ENCODE measurements at regions not wholly inside any gene's neighbourhood (a gene's known extent, or its start where the extent isn't known, plus 50 kb on each side); places are given as distances from the start of the nearest gene placed in this dataset.

GRCh38 chr4:163590619-163591264 lies 96.3 kb downstream of the TMA16 start:
- no peaks in the 10 kb centered on the region for H3K27me3 ChIP-seq (ENCODE audit: insufficient read depth, low read depth, low read length)

GRCh38 chr4:163591614-163592020 lies 97.1 kb downstream of the TMA16 start:
- Histone ChIP-seq H3K9me2 (ENCODE audit: insufficient read depth, low read length) (no peaks in the 10 kb centered on the region), H3K4me3 (ENCODE audit: low read length) (no peak overlapping the region), H3K27ac (ENCODE audit: low read length) (no peak overlapping the region), H4K20me1 (ENCODE audit: insufficient read depth) (no peaks in the 10 kb centered on the region), H3K36me3 (ENCODE audit: insufficient read depth, low read length) (no peaks in the 10 kb centered on the region), H3K4me2 (ENCODE audit: low read length) (no peak overlapping the region), H3K9me3 (ENCODE audit: low read length) (no peaks in the 10 kb centered on the region), H3F3A (ENCODE audit: insufficient read depth, low read length, poor library complexity, severe bottlenecking) (no peaks in the 10 kb centered on the region), H2AFZ (ENCODE audit: low read depth, low read length) (no peak overlapping the region), H3K27me3 (ENCODE audit: insufficient read depth, low read depth, low read length) (no peaks in the 10 kb centered on the region), H3K9ac (ENCODE audit: low read length) (no peak overlapping the region), H3K79me2 (replicated peaks; ENCODE audit: insufficient read depth, low read length) (no peaks in the 10 kb centered on the region)
- no peak for TF ChIP-seq TAF1 (IDR thresholded peaks at IDR 0.05; ENCODE audit: low read depth)
- TF ChIP-seq MXI1 (conservative IDR thresholded peaks at IDR 0.05; ENCODE audit: poor library complexity, severe bottlenecking), result no peak
- no peak for TF ChIP-seq EP300 (conservative IDR thresholded peaks at IDR 0.05; ENCODE audit: poor library complexity, severe bottlenecking)
- no peak for TF ChIP-seq REST (IDR thresholded peaks at IDR 0.05; ENCODE audit: borderline replicate concordance)
- no peak for TF ChIP-seq RAD21 (conservative IDR thresholded peaks at IDR 0.05)
- no peak for TF ChIP-seq SMC3 (conservative IDR thresholded peaks at IDR 0.05; ENCODE audit: poor library complexity)

More at GRCh38 chr4:163590619-163591264, 96.3 kb downstream of the TMA16 start:
- no peaks in the 10 kb centered on the region for H4K20me1 ChIP-seq (ENCODE audit: insufficient read depth)
- H3K4me3 ChIP-seq (ENCODE audit: low read length), result no peak overlapping the region
- TF ChIP-seq POLR2AphosphoS5 (IDR thresholded peaks at IDR 0.05), result no peak
- no peak for TF ChIP-seq TAF1 (IDR thresholded peaks at IDR 0.05; ENCODE audit: low read depth)
- TF ChIP-seq MXI1 (conservative IDR thresholded peaks at IDR 0.05; ENCODE audit: poor library complexity, severe bottlenecking), result no peak
- no peak for TF ChIP-seq EP300 (conservative IDR thresholded peaks at IDR 0.05; ENCODE audit: poor library complexity, severe bottlenecking)
- no peak for TF ChIP-seq RAD21 (conservative IDR thresholded peaks at IDR 0.05)
- no peak for TF ChIP-seq SMC3 (conservative IDR thresholded peaks at IDR 0.05; ENCODE audit: poor library complexity)
- TF ChIP-seq EZH2 (IDR thresholded peaks at IDR 0.05; ENCODE audit: borderline replicate concordance, insufficient read depth, low read length, poor library complexity, severe bottlenecking), result no peak
- TF ChIP-seq REST (IDR thresholded peaks at IDR 0.05; ENCODE audit: borderline replicate concordance), result no peak
- no peak for TF ChIP-seq CTCF (IDR thresholded peaks at IDR 0.05; ENCODE audit: poor library complexity, severe bottlenecking)
- H3F3A ChIP-seq (ENCODE audit: insufficient read depth, low read length, poor library complexity, severe bottlenecking), result no peaks in the 10 kb centered on the region
- H3K36me3 ChIP-seq (ENCODE audit: insufficient read depth, low read length), result no peaks in the 10 kb centered on the region
- no peaks in the 10 kb centered on the region for H3K9me2 ChIP-seq (ENCODE audit: insufficient read depth, low read length)
- no peak overlapping the region for H2AFZ ChIP-seq (ENCODE audit: low read depth, low read length)
- no peaks in the 10 kb centered on the region for H3K79me2 ChIP-seq (replicated peaks; ENCODE audit: insufficient read depth, low read length)
- H3K4me2 ChIP-seq (ENCODE audit: low read length), result no peak overlapping the region
- no peak overlapping the region for H3K9ac ChIP-seq (ENCODE audit: low read length)
- no peaks in the 10 kb centered on the region for H3K9me3 ChIP-seq (ENCODE audit: low read length)
- H3K27ac ChIP-seq (ENCODE audit: low read length), result no peak overlapping the region
